GM18907 (cell line): ENCODE measurements at regions not wholly inside any gene's neighbourhood (a gene's known extent, or its start where the extent isn't known, plus 50 kb on each side); places are given as distances from the start of the nearest gene placed in this dataset.

Experiments
- ATAC-seq: cut with Tn5 transposase; IDR thresholded peaks from one replicate; pipeline ENCODE4 v1.9.1; 2021; ENCODE audit warnings: mild to moderate bottlenecking, moderate library complexity; ENCODE audit not compliant: unreplicated experiment

DNA sequence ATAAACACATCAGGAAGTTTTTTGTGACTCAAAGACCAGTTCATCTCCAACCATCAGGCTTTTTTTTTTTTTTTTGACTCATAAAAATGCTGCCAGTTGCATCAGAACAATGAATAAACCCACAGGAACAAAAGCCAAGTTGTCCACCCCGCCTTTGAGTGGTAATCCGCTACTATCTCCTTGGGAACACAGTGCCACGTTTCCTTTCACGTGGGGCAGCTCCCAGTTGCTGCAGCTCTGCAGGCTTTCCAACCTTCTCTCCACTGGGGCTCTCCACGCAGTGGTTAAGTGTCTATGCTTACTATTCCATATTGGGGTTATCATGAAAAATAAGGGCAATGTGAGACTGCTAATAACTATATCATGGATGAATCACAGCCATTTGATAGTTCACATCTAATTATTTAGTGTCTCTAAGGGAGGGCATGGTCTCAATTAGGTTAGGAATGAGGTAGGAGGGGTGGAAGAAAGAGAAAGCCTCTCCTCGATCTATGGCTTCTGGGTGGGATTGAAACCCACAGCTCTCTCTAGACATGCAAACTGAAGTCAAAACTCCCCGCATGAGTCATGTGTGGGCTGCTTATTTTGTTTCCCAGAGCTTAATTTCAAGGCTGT is 55.8 kb upstream of the ACTBL2 start:
- ATAC-seq = no peak

DNA sequence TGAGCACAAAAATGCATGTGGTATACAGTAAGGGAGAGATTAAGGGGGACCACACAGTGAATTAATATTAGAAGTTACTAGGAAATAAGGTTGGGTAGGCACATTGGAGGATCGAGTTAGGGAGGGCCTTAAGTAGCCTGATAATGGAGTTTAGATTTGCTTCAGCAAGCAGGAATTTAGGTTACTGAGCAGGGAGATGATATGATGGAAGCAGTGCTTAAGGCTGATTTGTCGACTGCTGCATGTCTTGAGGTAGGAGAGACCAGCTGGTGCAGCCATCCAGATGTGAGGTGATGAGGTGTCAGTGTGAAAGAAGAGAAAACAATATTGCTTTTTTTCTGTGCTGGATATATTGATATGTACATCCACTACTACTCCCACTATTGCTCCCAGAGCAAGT is 55.2 kb upstream of the ACTBL2 start:
- ATAC-seq = no peak

- ATAC-seq = no peak
Observed at GRCh38 chr5:57532513-57533497, 50.2 kb upstream of the ACTBL2 start.
